HG02852 (cell line): ENCODE measurements at regions not wholly inside any gene's neighbourhood (a gene's known extent, or its start where the extent isn't known, plus 50 kb on each side); places are given as distances from the start of the nearest gene placed in this dataset.
"Not testable (repeated sequence)": the region's sequence is repeated elsewhere in the genome, so short reads cannot be mapped to it uniquely, and the experiment has no call there.

Experiments used
- ATAC-seq: cut with Tn5 transposase; IDR thresholded peaks from one replicate; pipeline ENCODE4 v1.9.1; 2021; ENCODE audit warnings: mild to moderate bottlenecking, moderate library complexity; ENCODE audit not compliant: unreplicated experiment

DNA sequence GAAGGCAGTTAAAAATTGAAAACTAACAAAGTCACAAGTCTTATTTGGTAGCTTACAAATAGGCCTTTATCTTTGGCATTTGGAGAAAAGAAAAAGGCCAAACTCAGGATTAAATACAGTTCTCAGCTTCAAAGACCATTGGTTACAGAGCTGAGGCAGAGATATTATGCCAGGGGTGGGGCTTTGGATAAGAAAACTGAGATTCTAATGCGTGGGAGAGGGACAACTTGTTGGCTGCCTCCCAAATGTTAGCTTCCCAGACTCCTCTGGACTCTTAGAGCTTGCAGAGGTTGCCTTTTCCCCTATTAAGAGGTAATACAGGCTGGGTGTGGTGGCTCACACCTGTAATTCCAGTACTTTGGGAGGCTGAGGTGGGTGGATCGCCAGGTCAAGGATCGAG lies 231.8 kb downstream of the SQOR start:
- ATAC-seq: no peak

DNA sequence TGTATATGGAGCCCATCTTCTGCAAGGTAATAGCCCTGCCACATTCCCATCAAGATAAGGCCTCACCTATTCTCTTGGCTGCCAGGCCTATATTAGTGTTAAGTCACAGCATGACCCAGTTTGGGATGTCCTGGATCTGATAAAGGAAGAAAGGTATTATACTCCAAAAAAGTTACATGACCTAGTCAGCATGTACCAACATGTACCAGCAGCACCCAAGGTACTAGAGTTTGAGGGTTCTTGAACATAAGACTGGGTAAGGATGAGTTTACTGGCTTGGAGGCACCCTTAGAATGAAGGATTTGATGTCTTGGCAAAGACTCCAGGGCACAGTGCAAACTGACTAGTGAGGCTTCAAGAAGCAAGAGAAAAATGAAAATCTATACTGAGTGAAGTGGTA lies 232.5 kb downstream of the SQOR start:
- no peak for ATAC-seq

DNA sequence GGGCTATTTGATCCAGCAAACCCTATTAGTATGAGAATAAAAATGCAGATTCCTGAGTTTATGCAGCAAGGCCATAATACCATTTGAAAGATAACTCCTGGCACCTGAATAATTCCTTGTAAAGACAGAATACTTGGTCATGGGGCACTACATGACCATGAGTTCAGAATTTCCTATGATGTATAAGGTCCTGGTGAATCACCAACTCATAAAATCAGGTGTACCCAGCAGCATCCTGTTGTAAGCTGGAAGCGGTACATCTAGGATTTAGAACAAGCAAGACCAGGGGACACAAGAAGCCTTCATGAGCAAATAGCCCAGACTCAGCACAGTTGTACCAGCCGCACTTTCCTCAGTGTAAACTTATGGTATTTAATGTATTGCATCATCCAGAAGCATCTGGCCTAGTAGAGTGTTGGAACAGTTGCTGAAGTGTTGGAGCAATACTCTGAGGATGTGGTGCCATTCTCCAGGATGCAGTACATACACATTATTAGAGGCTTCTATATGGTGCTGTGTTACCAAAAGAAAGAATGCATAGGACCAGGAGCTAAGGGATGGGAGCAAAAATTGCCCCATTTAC lies 233.4 kb downstream of the SQOR start:
- ATAC-seq: no peak

DNA sequence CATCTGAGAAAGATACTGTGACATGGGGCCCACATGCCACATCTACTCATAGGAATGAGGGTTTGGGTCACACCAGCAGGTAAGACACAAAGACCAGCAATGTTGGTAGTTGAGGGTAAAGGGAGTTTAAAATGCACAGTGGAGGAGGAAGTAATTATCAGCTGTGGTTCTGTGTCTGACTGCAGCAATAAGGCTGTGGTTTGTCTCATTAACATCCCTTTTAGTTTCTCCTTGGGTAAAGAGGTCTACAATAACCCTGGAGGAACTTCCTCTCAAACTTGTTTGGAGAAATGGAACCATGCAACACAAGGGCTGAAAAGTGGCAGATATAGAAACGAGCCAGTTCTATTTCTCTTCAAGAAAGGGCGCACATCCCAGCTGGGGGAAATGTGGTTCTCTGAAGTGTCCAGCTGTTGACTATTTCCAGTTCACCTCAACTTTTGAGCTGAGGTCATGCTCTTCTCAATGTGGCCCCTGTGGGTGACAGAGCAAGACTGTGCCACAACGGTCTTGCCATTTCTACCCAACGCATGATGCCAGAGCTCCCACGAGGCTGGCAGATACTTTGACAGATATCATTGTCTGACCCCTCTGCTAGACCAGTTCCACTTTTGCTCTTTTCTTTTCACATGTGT lies 234.3 kb downstream of the SQOR start:
- ATAC-seq: no peak

DNA sequence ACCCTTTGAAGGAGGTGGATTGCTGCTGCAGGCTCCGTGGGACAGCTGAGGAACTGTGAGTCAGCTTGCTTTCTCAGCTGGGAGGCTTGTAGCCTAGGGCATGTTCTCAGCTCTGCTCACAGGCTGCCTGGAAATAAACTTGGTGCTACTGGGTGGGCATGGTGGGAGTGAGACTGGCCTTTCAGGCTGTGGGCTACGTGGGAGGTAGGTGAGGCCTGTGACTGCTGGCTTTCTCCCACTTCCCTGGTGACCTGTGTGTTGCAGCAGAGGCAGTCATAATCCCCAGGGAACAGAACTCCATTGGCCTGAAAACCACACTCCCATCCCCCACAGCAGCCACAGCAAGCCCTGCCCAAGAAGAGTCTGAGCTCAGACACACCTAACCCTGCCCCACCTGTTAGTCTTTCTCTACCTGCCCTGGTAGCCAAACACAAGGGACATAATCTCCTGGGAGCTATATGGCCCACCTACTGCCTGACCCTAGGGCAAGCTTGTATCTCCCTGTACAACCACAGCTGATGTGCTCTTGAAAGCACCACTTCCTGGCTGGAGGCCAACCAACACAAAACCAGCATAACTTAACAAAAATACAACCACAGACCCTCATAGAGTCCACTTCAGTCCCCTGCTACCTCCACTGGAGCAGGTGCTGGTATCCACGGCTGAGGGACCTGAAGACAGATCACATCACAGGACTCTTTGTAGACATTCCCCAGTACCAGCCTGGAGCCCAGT lies 236.5 kb downstream of the SQOR start:
- ATAC-seq: no peak

GRCh38 chr15:45873781-45874180 lies 239.0 kb downstream of the SQOR start:
- no peak for ATAC-seq

GRCh38 chr15:45874566-45874965 lies 239.7 kb downstream of the SQOR start:
- not testable (repeated sequence) for ATAC-seq

GRCh38 chr15:45884289-45884688 lies 249.5 kb downstream of the SQOR start:
- no peak for ATAC-seq

DNA sequence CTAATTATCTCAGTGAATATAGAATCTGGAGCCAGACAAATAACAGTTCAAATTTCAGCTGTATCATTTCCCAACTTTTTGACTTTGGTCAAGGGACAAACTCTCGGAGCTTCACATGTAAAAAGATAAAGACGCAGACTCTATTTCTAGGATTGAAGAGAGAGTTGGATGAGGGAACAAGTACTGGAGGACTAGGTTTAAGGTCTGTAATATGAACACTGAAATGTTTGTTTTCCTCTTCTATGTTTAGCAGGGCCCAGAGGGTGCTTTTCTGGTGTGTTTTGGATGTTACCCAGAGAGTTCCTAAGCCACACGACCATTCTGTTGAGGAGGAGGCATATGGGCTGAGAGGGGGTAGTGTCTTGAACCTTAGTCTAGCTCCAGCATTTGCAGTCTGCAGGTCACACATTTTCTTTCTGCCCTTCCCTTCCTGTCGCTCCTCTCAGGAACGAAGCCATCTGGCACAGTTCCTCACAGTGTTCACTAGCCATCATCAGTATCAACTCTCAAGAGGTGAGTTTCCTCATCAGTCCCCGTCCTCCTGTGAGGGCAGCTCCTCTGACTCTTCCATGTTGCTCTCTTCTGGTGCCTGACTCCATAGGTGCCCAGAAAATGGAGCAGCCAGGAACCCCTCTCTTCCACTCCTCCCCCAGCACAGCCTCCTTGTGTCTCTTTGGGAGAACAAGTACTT lies 250.1 kb downstream of the SQOR start:
- ATAC-seq: no peak

- no peak for ATAC-seq
Measured at GRCh38 chr15:45885801-45886200, 251.0 kb downstream of the SQOR start.

- ATAC-seq: no peak
Measured at GRCh38 chr15:45891766-45892165, 256.9 kb downstream of the SQOR start.

- no peak for ATAC-seq
Measured at GRCh38 chr15:45892182-45892581, 257.4 kb downstream of the SQOR start.

- no peak for ATAC-seq
Measured at GRCh38 chr15:45903283-45903682, 268.5 kb downstream of the SQOR start.

DNA sequence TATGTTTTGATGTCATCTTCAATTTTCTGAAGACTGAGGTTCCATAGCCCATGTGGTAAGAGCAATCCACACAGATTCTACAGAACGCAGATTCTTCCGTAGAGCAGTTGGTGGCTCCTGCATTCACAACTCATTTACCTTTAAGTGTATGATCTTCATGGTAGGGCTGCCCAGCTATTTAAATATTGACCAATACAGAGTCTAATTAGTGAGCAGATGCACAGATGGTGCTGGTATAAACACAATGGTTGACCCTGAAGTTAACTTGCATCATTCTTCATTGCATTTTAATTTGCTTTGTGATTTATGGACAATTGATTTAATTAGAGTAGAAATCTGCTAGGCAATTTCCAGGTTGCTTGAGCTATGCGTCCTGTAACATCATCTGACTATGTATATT lies 269.2 kb downstream of the SQOR start:
- ATAC-seq: no peak

GRCh38 chr15:45906230-45906629 lies 271.4 kb downstream of the SQOR start:
- no peak for ATAC-seq

DNA sequence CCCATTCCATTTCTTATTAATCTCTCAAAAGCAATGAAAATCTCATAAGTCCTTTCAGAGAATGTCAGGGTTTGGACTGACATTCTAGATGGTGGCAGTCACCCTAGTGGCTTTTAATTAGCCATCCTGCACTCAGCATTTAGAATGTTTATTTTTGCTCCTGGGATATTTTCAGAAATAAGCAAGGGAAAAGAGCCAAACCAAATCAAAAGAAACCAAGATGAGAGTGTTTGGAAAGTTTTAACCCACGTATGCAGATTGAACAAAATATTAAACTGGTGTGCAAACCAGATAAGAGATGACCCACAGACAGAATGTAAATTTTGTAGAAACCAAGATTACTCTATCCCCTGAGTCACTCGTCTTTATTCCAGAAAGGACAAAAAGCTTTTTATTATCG lies 275.8 kb downstream of the SQOR start:
- no peak for ATAC-seq

DNA sequence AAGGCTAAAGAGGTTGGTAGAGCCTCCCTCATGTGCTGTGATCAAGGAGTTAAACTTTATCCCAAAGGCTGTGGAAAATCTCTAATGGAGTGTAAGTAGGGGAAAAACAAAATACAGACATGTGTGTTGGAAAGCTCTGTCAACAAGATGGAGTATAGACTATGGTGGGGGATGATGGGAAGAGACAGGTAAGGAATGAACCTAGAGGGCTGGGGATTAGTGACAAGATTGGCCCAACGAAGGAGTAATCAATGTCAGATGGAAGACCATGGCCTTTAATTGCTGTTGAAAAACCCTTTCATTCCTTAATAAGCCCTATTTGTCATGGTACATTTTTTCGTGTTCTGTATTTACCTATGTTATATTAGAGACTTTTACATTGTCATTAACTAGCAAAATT lies 278.6 kb downstream of the SQOR start:
- no peak for ATAC-seq

GRCh38 chr15:45914425-45914824 lies 279.6 kb downstream of the SQOR start:
- no peak for ATAC-seq

GRCh38 chr15:45918839-45919238 lies 284.0 kb downstream of the SQOR start:
- no peak for ATAC-seq

DNA sequence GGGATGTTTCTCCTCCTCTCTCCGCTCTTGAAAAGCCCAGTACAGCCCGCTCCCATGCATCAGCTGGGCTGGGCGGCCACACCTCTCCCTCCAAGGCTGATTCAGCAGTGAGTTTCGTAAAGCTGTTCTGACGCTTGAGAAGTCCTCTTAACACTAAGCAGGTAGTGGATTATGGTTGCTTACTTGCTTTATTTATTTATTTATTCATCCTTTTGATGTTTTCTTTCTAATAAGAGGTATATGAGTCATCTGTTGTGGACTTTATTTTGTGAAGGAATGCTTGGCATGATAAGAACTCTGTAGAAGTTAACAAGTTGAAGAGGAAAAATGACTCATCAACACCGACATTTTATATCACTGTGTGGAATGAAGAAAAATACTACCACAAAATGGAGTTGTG lies 285.0 kb downstream of the SQOR start:
- no peak for ATAC-seq

DNA sequence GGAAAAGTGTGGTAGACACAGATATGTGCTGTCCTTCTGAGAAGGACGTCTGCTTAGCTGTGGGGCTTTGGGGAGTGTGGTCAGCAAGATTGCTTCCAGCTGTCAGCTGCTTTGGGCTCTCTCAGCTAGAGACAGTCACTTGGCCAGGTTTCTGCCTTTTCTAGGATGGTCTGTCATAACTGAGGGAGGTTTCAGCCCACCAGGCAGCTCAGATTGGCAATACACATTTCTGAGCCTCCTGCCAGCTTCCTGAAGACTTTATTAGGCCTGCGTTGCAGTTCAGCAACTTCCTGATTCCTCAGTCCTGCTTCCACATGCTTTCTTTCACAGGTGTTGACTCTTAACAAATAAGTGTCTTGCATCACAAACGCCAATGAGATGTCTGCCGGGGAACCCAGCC lies 286.5 kb downstream of the SQOR start:
- no peak for ATAC-seq

GRCh38 chr15:45921978-45922377 lies 287.1 kb downstream of the SQOR start:
- no peak for ATAC-seq
